ENCODE measurements at regions not wholly inside any gene's neighbourhood (a gene's known extent, or its start where the extent isn't known, plus 50 kb on each side); places are given as distances from the start of the nearest gene placed in this dataset.

- TF ChIP-seq, protein P1, sequence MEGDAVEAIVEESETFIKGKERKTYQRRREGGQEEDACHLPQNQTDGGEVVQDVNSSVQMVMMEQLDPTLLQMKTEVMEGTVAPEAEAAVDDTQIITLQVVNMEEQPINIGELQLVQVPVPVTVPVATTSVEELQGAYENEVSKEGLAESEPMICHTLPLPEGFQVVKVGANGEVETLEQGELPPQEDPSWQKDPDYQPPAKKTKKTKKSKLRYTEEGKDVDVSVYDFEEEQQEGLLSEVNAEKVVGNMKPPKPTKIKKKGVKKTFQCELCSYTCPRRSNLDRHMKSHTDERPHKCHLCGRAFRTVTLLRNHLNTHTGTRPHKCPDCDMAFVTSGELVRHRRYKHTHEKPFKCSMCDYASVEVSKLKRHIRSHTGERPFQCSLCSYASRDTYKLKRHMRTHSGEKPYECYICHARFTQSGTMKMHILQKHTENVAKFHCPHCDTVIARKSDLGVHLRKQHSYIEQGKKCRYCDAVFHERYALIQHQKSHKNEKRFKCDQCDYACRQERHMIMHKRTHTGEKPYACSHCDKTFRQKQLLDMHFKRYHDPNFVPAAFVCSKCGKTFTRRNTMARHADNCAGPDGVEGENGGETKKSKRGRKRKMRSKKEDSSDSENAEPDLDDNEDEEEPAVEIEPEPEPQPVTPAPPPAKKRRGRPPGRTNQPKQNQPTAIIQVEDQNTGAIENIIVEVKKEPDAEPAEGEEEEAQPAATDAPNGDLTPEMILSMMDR (IDR thresholded peaks at IDR 0.05) = no peak
- no peak for TF ChIP-seq POLR2A (IDR thresholded peaks at IDR 0.05)
These were observed 288.3 kb upstream of the GALNTL6 start for GRCh38 chr4:171524903-171525302.

All from esophagus squamous epithelium (tissue), 4 donors.